Endodermal cell (in vitro differentiated cells): ENCODE measurements at regions not wholly inside any gene's neighbourhood (a gene's known extent, or its start where the extent isn't known, plus 50 kb on each side); places are given as distances from the start of the nearest gene placed in this dataset.
A peak's percentile ranks its signal among the peaks of the same experiment; 100 is the strongest.

Experiments used
- DNase-seq: peaks from one replicate; pipeline ENCODE4 v3.0.0-alpha.2; 2017
- H3K27ac ChIP-seq: 2 replicates; pipeline ENCODE4 v1.5.1; 2013; ENCODE audit warnings: mild to moderate bottlenecking, low read depth, low read length, moderate library complexity
- H3K27me3 ChIP-seq: 2 replicates; pipeline ENCODE4 v1.6.1; 2013; ENCODE audit warnings: mild to moderate bottlenecking, low read length, moderate library complexity; ENCODE audit not compliant: insufficient read depth, control insufficient read depth, poor library complexity, severe bottlenecking
- H3K36me3 ChIP-seq: 2 replicates; pipeline ENCODE4 v1.7.0; 2013; ENCODE audit warnings: mild to moderate bottlenecking, low read length, moderate library complexity; ENCODE audit not compliant: control insufficient read depth, insufficient read depth
- H3K4me1 ChIP-seq: one replicate; pipeline ENCODE4 v1.7.0; 2013; ENCODE audit warnings: low read length; ENCODE audit not compliant: control insufficient read depth, insufficient read depth
- H3K4me3 ChIP-seq: 2 replicates; pipeline ENCODE4 v1.5.1; 2013; ENCODE audit warnings: mild to moderate bottlenecking, low read length, moderate library complexity
- H3K9ac ChIP-seq: 2 replicates; pipeline ENCODE4 v1.6.1; 2013; ENCODE audit warnings: mild to moderate bottlenecking, low read length, moderate library complexity; ENCODE audit not compliant: poor library complexity, severe bottlenecking; ENCODE audit errors: extremely low read depth
- H3K9me3 ChIP-seq: 2 replicates; pipeline ENCODE4 v1.6.1; 2013; ENCODE audit warnings: mild to moderate bottlenecking, low read length, moderate library complexity; ENCODE audit not compliant: control insufficient read depth
- H3K27ac Mint-ChIP-seq: 2 replicates; pipeline ENCODE4 v1.8.0; 2020; ENCODE audit warnings: mixed read lengths
- H3K27me3 Mint-ChIP-seq: 2 replicates; pipeline ENCODE4 v1.8.0; 2021; ENCODE audit warnings: mild to moderate bottlenecking, mixed read lengths; ENCODE audit not compliant: insufficient read depth
- H3K36me3 Mint-ChIP-seq: 2 replicates; pipeline ENCODE4 v1.8.0; 2020; ENCODE audit warnings: low read depth, mixed read lengths
- H3K4me1 Mint-ChIP-seq: 2 replicates; pipeline ENCODE4 v1.8.0; 2020; ENCODE audit warnings: mixed read lengths
- H3K4me3 Mint-ChIP-seq: 2 replicates; pipeline ENCODE4 v1.8.0; 2020; ENCODE audit warnings: mild to moderate bottlenecking, moderate library complexity, mixed read lengths
- H3K9me3 Mint-ChIP-seq: 2 replicates; pipeline ENCODE4 v1.8.0; 2020; ENCODE audit warnings: mild to moderate bottlenecking, mixed read lengths
- CTCF ChIP-seq: fragments of 200-600 bp; sonication (generic); conservative IDR thresholded peaks from 2 replicates; pipeline ENCODE4 v1.5.0; 2021; ENCODE audit warnings: antibody characterized with exemption, mild to moderate bottlenecking
- WGBS, 2 experiments: methylation state at CpG; one replicate each; pipeline versions ENCODE4 v1.1.5 to v1.1.7; 2013; ENCODE audit warnings: missing lambda C conversion rate in 2 of 2, mixed read lengths in 1 of 2; ENCODE audit not compliant: insufficient coverage in 1 of 2, insufficient read length in 1 of 2; 5-methylcytosine and 5-hydroxymethylcytosine counted together

- no peak overlapping the region for H3K27ac Mint-ChIP-seq
- Histone ChIP-seq H3K4me1 (no peaks in the 10 kb centered on the region), H3K36me3 (no peaks in the 10 kb centered on the region), H3K4me3 (no peak overlapping the region), H3K27ac (no peak overlapping the region), H3K9me3 (no peaks in the 10 kb centered on the region), H3K27me3 (no peaks in the 10 kb centered on the region), H3K9ac (no peak overlapping the region)
- H3K4me3 Mint-ChIP-seq = no peak overlapping the region
- no peaks in the 10 kb centered on the region for H3K27me3 Mint-ChIP-seq
- no peak for DNase-seq
- no peaks in the 10 kb centered on the region for H3K9me3 Mint-ChIP-seq
- H3K36me3 Mint-ChIP-seq = no peaks in the 10 kb centered on the region
- no peaks in the 10 kb centered on the region for H3K4me1 Mint-ChIP-seq
- TF ChIP-seq CTCF = no peak
- 98% methylated on average over 2 of the region's 2 CpGs; no CpG with 5 or more reads in 1 of the 2 experiments for whole genome bisulfite sequencing, 2 experiments
Measured at GRCh38 chr4:160182727-160183126, 1079.8 kb downstream of the RAPGEF2 start.

- Mint-ChIP-seq H3K36me3 (no peaks in the 10 kb centered on the region), H3K27ac (no peak overlapping the region), H3K4me3 (no peak overlapping the region), H3K27me3 (no peaks in the 10 kb centered on the region), H3K9me3 (no peaks in the 10 kb centered on the region), H3K4me1 (no peaks in the 10 kb centered on the region)
- Histone ChIP-seq H3K27ac (no peak overlapping the region), H3K36me3 (no peaks in the 10 kb centered on the region), H3K4me3 (no peak overlapping the region), H3K9ac (no peak overlapping the region), H3K4me1 (no peaks in the 10 kb centered on the region), H3K27me3 (no peaks in the 10 kb centered on the region), H3K9me3 (no peaks in the 10 kb centered on the region)
- no peak for TF ChIP-seq CTCF
- DNase-seq = no peak
- WGBS, 2 experiments = 96% methylated on average over 3 of the region's 4 CpGs; no CpG with 5 or more reads in 1 of the 2 experiments
Measured at GRCh38 chr4:160184884-160185283, 1082.0 kb downstream of the RAPGEF2 start.

GRCh38 chr4:160193787-160194186, 1090.9 kb downstream of the RAPGEF2 start:
- H3K9me3 ChIP-seq = no peaks in the 10 kb centered on the region
- no peak overlapping the region for H3K27ac ChIP-seq
- Mint-ChIP-seq H3K27me3 (no peaks in the 10 kb centered on the region), H3K27ac (no peak overlapping the region), H3K4me3 (no peak overlapping the region), H3K4me1 (no peaks in the 10 kb centered on the region), H3K36me3 (no peaks in the 10 kb centered on the region), H3K9me3 (no peaks in the 10 kb centered on the region)
- no peak overlapping the region for H3K9ac ChIP-seq
- no peaks in the 10 kb centered on the region for H3K36me3 ChIP-seq
- TF ChIP-seq CTCF = peak; percentile 53
- H3K4me3 ChIP-seq = no peak overlapping the region
- no peaks in the 10 kb centered on the region for H3K4me1 ChIP-seq
- DNase-seq = no peak
- WGBS, 2 experiments = 87 to 100% methylated on average over 2 to 4 of the region's 4 CpGs
- H3K27me3 ChIP-seq = no peaks in the 10 kb centered on the region
